MCF 10A (cell line): ENCODE measurements at regions not wholly inside any gene's neighbourhood (a gene's known extent, or its start where the extent isn't known, plus 50 kb on each side); places are given as distances from the start of the nearest gene placed in this dataset.

ENCODE experiments used
- BruUV-seq: library from RNA; stranded (reverse); fragments of 400-500 nt; replicated peaks from 2 replicates; lab custom pipeline; 2021; lab: Mats Ljungman, UMichigan
- CTCF ChIA-PET: fragments of 300-600 bp; sonication (Branson Sonifier 250); formaldehyde crosslinking; extraction: SDS; loops from one replicate; lab custom pipeline; 2021; ENCODE audit warnings: antibody characterized with exemption, inconsistent platforms; lab: Yijun Ruan, JAX
- POLR2A ChIA-PET: fragments of 300-600, 350-650 bp; sonication (Branson Sonifier 250); formaldehyde crosslinking; extraction: SDS; loops from one replicate; lab custom pipeline; 2020; ENCODE audit warnings: antibody characterized with exemption, inconsistent platforms; lab: Yijun Ruan, JAX
- DNase-seq: peaks from one replicate; pipeline ENCODE4 v3.0.0-alpha.2; 2018; ENCODE audit not compliant: unreplicated experiment
- H3K27ac Mint-ChIP-seq: one replicate; pipeline ENCODE4 v1.8.0; 2022; ENCODE audit warnings: mild to moderate bottlenecking, low read depth, mixed read lengths; ENCODE audit not compliant: unreplicated experiment
- H3K27me3 Mint-ChIP-seq: one replicate; pipeline ENCODE4 v1.8.0; 2022; ENCODE audit warnings: mixed read lengths; ENCODE audit not compliant: insufficient read depth, unreplicated experiment
- H3K36me3 Mint-ChIP-seq: one replicate; pipeline ENCODE4 v1.8.0; 2022; ENCODE audit warnings: mild to moderate bottlenecking, moderate library complexity, mixed read lengths; ENCODE audit not compliant: insufficient read depth, unreplicated experiment
- H3K4me1 Mint-ChIP-seq: one replicate; pipeline ENCODE4 v1.8.0; 2022; ENCODE audit warnings: mixed read lengths; ENCODE audit not compliant: insufficient read depth, unreplicated experiment
- H3K4me3 Mint-ChIP-seq: one replicate; pipeline ENCODE4 v1.8.0; 2022; ENCODE audit warnings: mild to moderate bottlenecking, moderate library complexity, mixed read lengths; ENCODE audit not compliant: unreplicated experiment
- H3K9me3 Mint-ChIP-seq: one replicate; pipeline ENCODE4 v1.8.0; 2022; ENCODE audit warnings: mixed read lengths; ENCODE audit not compliant: unreplicated experiment
- CTCF ChIP-seq: fragments of 200-600 bp; IDR thresholded peaks from one replicate; pipeline ENCODE4 v1.8.0; 2022; ENCODE audit warnings: antibody characterized with exemption, mild to moderate bottlenecking; ENCODE audit not compliant: unreplicated experiment
- intact Hi-C: fragments of 100-400 bp; cut with micrococcal nuclease; formaldehyde crosslinking; loops from 2 replicates; pipeline ENCODE4 v1.14.1; 2022

GRCh38 chr10:28912017-28912783 lies 234.9 kb downstream of the BAMBI start:
- ChIA-PET POLR2A (no interaction called here), CTCF (interaction anchor here (0.6 to 0.7 kb wide), 2 partner anchors 21 to 91 kb away, joined by 3 to 5 read pairs; no protein-coding TSS in a partner anchor)
- intact Hi-C loops, result no loop called here
- BruUV-seq, result no TSS peak
- Mint-ChIP-seq H3K4me3 (no peak overlapping the region), H3K9me3 (no peaks in the 10 kb centered on the region), H3K4me1 (peaks cover 6% of the 10 kb centered on the region), H3K36me3 (no peaks in the 10 kb centered on the region), H3K27me3 (no peaks in the 10 kb centered on the region), H3K27ac (no peak overlapping the region)
- TF ChIP-seq CTCF, result no peak
- no peak for DNase-seq

GRCh38 chr10:28913436-28914237 lies 236.3 kb downstream of the BAMBI start:
- Mint-ChIP-seq H3K9me3 (no peaks in the 10 kb centered on the region), H3K27me3 (no peaks in the 10 kb centered on the region), H3K27ac (no peak overlapping the region), H3K36me3 (no peaks in the 10 kb centered on the region), H3K4me3 (no peak overlapping the region), H3K4me1 (peaks cover 6% of the 10 kb centered on the region)
- intact Hi-C loops, result no loop called here
- POLR2A ChIA-PET, result no interaction called here
- TF ChIP-seq CTCF, result no peak
- no peak for DNase-seq
- CTCF ChIA-PET, result no interaction called here
- BruUV-seq, result no TSS peak

- ChIA-PET CTCF (no interaction called here), POLR2A (no interaction called here)
- H3K36me3 Mint-ChIP-seq, result no peaks in the 10 kb centered on the region
- intact Hi-C loops, result no loop called here
- DNase-seq, result no peak
- peaks cover 6% of the 10 kb centered on the region for H3K4me1 Mint-ChIP-seq
- H3K27me3 Mint-ChIP-seq, result no peaks in the 10 kb centered on the region
- no peak overlapping the region for H3K4me3 Mint-ChIP-seq
- no peak for TF ChIP-seq CTCF
- no peaks in the 10 kb centered on the region for H3K9me3 Mint-ChIP-seq
- BruUV-seq, result no TSS peak
- H3K27ac Mint-ChIP-seq, result no peak overlapping the region
Measured at GRCh38 chr10:28914701-28915100, 237.4 kb downstream of the BAMBI start.

GRCh38 chr10:28915989-28916588 lies 238.8 kb downstream of the BAMBI start:
- Mint-ChIP-seq H3K9me3 (no peaks in the 10 kb centered on the region), H3K36me3 (no peaks in the 10 kb centered on the region), H3K4me3 (no peak overlapping the region), H3K4me1 (peaks cover 4% of the 10 kb centered on the region), H3K27me3 (no peaks in the 10 kb centered on the region), H3K27ac (no peak overlapping the region)
- BruUV-seq, result no TSS peak
- ChIA-PET POLR2A (interaction anchor here (1.6 kb wide), 1 partner anchor 12 kb away, joined by 5 read pairs; no protein-coding TSS in a partner anchor), CTCF (interaction anchor here (1.1 kb wide), 1 partner anchor 25 kb away, joined by 3 read pairs; no protein-coding TSS in a partner anchor)
- TF ChIP-seq CTCF, result no peak
- intact Hi-C loops, result no loop called here
- DNase-seq, result no peak
